ENCODE measurements at regions not wholly inside any gene's neighbourhood (a gene's known extent, or its start where the extent isn't known, plus 50 kb on each side); places are given as distances from the start of the nearest gene placed in this dataset.

DNA sequence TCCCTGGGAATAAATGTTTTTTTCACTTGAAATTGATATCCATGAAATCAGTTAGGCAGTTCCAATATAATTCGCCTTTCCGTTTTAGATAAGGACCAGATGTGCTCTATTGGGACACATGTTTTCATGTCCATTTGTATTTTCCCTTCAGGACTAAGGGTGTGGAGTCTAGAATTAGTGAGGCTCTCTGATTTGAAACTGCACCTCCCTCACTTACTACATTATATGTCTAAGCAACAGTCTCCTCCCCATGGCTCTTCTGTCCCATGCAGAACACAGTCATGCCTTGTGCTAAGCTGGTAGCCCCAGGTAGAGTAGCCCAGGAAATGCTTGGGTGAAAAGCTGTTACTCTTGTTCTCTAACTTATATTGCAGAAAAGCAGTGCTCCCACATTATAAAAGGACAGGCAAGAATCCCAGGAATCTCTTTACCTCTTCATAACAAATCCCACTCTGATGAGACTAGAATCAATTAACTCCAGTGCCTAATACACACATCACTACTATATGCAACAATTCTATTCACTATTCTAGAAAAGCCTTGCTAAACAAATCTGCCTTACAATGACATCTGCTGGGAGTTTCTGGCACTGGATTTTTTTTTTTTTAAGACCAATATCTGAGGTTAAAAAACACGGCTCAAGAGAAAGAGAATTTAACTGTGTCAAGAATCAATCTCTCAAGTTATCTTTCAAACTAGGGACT lies 293.9 kb downstream of the SNX13 start:
- Histone ChIP-seq H3K27me3 (ENCODE audit: control insufficient read depth in 1 of 2, insufficient read depth in 2 of 2, low read length in 2 of 2) (no peaks in the 10 kb centered on the region), H3K9me3 (ENCODE audit: control insufficient read depth in 2 of 2, low read length in 2 of 2) (no peaks in the 10 kb centered on the region), H3K4me3 (ENCODE audit: low read length in 2 of 2) (no peak overlapping the region), H3K27ac (ENCODE audit: low read length) (no peak overlapping the region), H3K36me3 (ENCODE audit: control insufficient read depth in 2 of 2, insufficient read depth in 2 of 2, low read length in 2 of 2) (no peaks in the 10 kb centered on the region), H3K9ac (ENCODE audit: low read length in 2 of 2) (no peak overlapping the region), H3K4me1 (ENCODE audit: control insufficient read depth, insufficient read depth, low read length) (no peaks in the 10 kb centered on the region)

DNA sequence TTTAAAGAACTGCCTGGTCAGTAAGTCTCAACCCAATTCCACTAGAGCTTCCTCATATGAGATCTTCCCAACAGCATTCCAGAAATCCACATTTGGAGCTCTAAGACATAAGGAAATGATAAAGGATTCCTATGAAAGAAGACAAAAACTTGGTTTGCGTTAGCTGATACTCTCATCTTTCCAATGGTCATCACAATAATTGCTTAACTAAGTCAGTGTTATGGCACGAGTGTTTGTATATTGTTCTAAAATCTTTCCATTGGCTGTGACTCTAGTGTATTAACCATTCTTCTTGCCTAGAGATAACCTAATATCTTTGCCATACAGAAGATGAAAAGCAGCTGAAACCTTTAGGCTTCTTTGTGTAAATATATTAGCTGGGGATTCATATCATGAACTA lies 289.0 kb downstream of the SNX13 start:
- H3K27ac ChIP-seq (ENCODE audit: low read length) = no peak overlapping the region
- no peaks in the 10 kb centered on the region for H3K4me1 ChIP-seq (ENCODE audit: control insufficient read depth, insufficient read depth, low read length)
- no peaks in the 10 kb centered on the region for H3K9me3 ChIP-seq (ENCODE audit: control insufficient read depth in 2 of 2, low read length in 2 of 2)

DNA sequence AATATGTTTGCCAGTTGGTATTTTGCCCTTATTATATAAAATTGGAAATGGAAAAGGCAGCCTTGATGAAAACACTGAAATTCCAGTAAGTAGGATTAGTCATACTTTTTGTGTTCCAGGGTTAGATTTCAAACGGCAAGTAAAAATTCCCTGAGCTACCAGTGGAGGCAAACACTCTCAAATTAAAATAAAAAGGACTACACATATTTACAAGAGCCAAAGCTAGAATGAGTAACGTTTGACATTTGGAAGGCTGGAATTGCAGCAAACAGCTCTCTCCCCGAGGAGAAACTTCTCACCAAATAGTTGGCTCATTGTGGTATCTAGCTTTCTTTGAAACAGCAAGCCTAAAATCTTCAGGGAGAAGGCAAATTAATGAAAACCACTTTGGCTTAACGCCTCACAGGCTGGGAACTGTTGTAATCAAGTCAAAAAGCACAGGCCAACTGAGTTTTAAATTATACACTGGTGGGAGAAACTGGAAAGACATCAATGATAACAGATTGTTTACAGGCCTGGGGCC lies 288.4 kb downstream of the SNX13 start:
- Histone ChIP-seq H3K27me3 (ENCODE audit: control insufficient read depth in 1 of 2, insufficient read depth in 2 of 2, low read length in 2 of 2) (no peaks in the 10 kb centered on the region), H3K4me1 (ENCODE audit: control insufficient read depth, insufficient read depth, low read length) (no peaks in the 10 kb centered on the region), H3K4me3 (ENCODE audit: low read length in 2 of 2) (no peak overlapping the region), H3K27ac (ENCODE audit: low read length) (no peak overlapping the region), H3K9me3 (ENCODE audit: control insufficient read depth in 2 of 2, low read length in 2 of 2) (no peaks in the 10 kb centered on the region), H3K36me3 (ENCODE audit: control insufficient read depth in 2 of 2, insufficient read depth in 2 of 2, low read length in 2 of 2) (no peaks in the 10 kb centered on the region), H3K9ac (ENCODE audit: low read length in 2 of 2) (no peak overlapping the region)

More for the DNA sequence above, 289.0 kb downstream of the SNX13 start:
- Histone ChIP-seq H3K9ac (ENCODE audit: low read length in 2 of 2) (no peak overlapping the region), H3K27me3 (ENCODE audit: control insufficient read depth in 1 of 2, insufficient read depth in 2 of 2, low read length in 2 of 2) (no peaks in the 10 kb centered on the region), H3K4me3 (ENCODE audit: low read length in 2 of 2) (no peak overlapping the region), H3K36me3 (ENCODE audit: control insufficient read depth in 2 of 2, insufficient read depth in 2 of 2, low read length in 2 of 2) (no peaks in the 10 kb centered on the region)

DNA sequence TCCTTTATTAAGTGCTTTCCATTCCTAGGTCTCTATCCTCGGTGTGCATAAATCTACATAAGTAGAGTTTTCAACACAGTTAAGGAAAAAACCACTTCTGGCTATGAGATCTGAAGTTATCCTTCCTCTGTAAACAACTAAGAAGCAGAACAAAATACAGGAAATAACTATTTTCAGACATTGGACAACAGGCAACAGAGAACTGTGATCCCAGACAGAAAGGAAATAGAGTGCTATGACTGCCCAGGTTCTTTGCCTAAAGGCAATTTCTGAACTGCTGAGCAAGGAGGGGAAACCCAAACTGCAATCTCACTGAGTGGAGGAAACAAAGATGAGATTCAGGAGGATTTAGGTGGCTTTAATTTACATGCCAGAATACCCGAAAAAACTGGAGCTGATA lies 285.4 kb downstream of the SNX13 start:
- no peak overlapping the region for H3K4me3 ChIP-seq (ENCODE audit: low read length in 2 of 2)
- no peak overlapping the region for H3K9ac ChIP-seq (ENCODE audit: low read length in 2 of 2)
- no peaks in the 10 kb centered on the region for H3K27me3 ChIP-seq (ENCODE audit: control insufficient read depth in 1 of 2, insufficient read depth in 2 of 2, low read length in 2 of 2)
- no peaks in the 10 kb centered on the region for H3K36me3 ChIP-seq (ENCODE audit: control insufficient read depth in 2 of 2, insufficient read depth in 2 of 2, low read length in 2 of 2)
- no peaks in the 10 kb centered on the region for H3K4me1 ChIP-seq (ENCODE audit: control insufficient read depth, insufficient read depth, low read length)
- H3K9me3 ChIP-seq (ENCODE audit: control insufficient read depth in 2 of 2, low read length in 2 of 2) = no peaks in the 10 kb centered on the region
- H3K27ac ChIP-seq (ENCODE audit: low read length) = no peak overlapping the region

DNA sequence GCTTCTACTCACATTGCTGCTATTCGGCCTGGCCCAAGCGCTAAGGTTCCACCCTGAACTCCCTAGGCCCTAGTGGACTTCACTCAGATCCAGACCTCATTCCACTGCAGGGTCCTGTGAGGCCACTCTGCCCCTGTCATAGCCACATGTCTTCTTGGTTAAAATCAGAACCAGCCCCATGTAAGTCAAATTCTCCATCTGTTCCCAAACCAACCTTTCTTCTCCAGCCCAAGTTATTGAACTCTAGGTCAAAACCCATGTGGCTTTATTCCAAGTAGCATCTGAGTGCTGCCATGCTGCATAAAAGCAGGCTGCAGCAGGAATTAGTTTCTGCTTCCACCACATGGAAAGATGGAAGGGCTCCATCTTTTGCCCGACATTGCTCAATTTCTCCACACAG lies 281.2 kb downstream of the SNX13 start:
- no peak overlapping the region for H3K9ac ChIP-seq (ENCODE audit: low read length in 2 of 2)

DNA sequence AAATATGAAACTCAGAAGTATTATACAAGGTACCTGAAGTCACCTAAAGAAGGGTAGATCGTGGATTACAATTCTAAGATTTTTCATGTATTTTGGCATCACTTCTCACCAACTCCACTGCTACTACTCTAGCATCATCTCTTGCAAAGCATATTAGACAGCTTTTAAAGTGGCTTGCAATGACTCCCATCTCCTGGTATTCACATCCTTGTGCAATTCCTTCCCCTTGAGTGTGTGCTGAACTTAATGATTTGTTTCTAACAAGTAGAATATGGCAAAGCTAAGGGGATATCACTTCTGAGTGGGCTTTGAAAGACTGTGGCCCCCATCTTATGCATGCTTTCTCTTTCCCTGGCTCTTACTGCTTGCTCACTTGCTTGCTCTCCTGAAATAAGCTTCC lies 280.2 kb downstream of the SNX13 start:
- H3K4me1 ChIP-seq (ENCODE audit: control insufficient read depth, insufficient read depth, low read length) = peaks cover 4% of the 10 kb centered on the region
- H3K36me3 ChIP-seq (ENCODE audit: control insufficient read depth in 2 of 2, insufficient read depth in 2 of 2, low read length in 2 of 2) = no peaks in the 10 kb centered on the region
- H3K27me3 ChIP-seq (ENCODE audit: control insufficient read depth in 1 of 2, insufficient read depth in 2 of 2, low read length in 2 of 2) = no peaks in the 10 kb centered on the region
- H3K4me3 ChIP-seq (ENCODE audit: low read length in 2 of 2) = no peak overlapping the region
- no peak overlapping the region for H3K27ac ChIP-seq (ENCODE audit: low read length)
- H3K9ac ChIP-seq (ENCODE audit: low read length in 2 of 2) = no peak overlapping the region
- no peaks in the 10 kb centered on the region for H3K9me3 ChIP-seq (ENCODE audit: control insufficient read depth in 2 of 2, low read length in 2 of 2)

More for the DNA sequence above, 281.2 kb downstream of the SNX13 start:
- Histone ChIP-seq H3K36me3 (ENCODE audit: control insufficient read depth in 2 of 2, insufficient read depth in 2 of 2, low read length in 2 of 2) (no peaks in the 10 kb centered on the region), H3K27ac (ENCODE audit: low read length) (no peak overlapping the region), H3K4me1 (ENCODE audit: control insufficient read depth, insufficient read depth, low read length) (peaks cover 4% of the 10 kb centered on the region), H3K4me3 (ENCODE audit: low read length in 2 of 2) (no peak overlapping the region), H3K27me3 (ENCODE audit: control insufficient read depth in 1 of 2, insufficient read depth in 2 of 2, low read length in 2 of 2) (no peaks in the 10 kb centered on the region), H3K9me3 (ENCODE audit: control insufficient read depth in 2 of 2, low read length in 2 of 2) (no peaks in the 10 kb centered on the region)

DNA sequence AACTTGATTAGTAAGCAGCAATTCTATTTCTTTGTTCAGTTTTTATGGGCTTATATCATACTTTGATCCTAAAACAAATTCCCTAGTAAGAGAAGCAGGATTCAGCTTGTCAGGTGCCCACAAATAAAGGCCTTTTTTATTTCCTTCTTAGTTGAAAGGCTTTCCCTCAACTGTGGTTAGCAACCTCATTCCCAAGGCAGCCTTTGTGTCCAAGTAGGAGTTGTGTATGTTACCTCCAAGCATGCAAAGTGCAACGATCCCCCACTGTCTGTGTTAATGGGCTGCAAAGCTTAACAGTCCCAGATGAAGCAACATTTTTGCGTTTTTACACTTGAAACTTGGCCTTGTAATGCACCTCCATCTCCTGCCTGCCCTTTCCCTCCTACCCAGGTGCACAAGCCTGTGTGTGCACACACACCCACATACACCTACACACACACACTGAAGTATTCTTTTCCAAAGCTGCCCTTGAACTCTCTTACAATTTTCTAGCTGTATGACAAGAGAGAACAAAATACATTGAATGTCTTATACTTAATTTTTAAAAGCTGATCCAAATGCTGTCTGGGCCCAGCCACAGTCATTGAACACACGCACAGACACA lies 278.2 kb downstream of the SNX13 start:
- H3K27ac ChIP-seq (ENCODE audit: low read length) = no peak overlapping the region
- H3K9ac ChIP-seq (ENCODE audit: low read length in 2 of 2) = no peak overlapping the region
- H3K4me3 ChIP-seq (ENCODE audit: low read length in 2 of 2) = no peak overlapping the region
- no peaks in the 10 kb centered on the region for H3K36me3 ChIP-seq (ENCODE audit: control insufficient read depth in 2 of 2, insufficient read depth in 2 of 2, low read length in 2 of 2)
- no peaks in the 10 kb centered on the region for H3K9me3 ChIP-seq (ENCODE audit: control insufficient read depth in 2 of 2, low read length in 2 of 2)
- H3K27me3 ChIP-seq (ENCODE audit: control insufficient read depth in 1 of 2, insufficient read depth in 2 of 2, low read length in 2 of 2) = no peaks in the 10 kb centered on the region
- peaks cover 4% of the 10 kb centered on the region for H3K4me1 ChIP-seq (ENCODE audit: control insufficient read depth, insufficient read depth, low read length)

DNA sequence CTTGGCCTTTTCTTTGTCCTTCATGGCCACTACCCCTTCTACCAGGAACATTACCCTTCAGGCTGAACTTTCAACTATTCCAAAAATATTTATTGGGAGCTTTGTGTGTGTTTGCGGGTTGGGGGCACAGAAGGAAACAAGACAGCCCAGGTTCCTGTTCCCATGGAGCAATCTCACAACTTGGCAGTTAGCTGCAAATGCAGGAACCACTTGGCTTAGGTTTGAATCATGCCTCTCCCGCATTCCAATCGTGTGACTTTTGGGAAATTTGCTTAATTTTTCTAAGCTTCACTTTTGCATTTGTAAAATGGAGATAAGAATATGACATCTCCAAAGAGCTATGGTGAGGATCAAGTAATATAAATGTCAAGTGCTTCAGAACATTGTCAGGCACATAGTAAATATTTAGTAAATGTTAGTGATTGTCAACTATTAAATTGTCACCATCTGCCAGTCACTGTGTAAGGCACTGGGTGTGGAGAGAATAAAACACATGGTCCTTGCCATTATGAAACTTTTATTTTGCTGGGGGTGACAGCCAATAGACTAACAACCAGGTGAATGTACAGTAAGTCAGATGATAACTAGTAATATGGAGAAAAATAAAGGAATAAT lies 277.1 kb downstream of the SNX13 start:
- Histone ChIP-seq H3K27ac (ENCODE audit: low read length) (no peak overlapping the region), H3K4me1 (ENCODE audit: control insufficient read depth, insufficient read depth, low read length) (peaks cover 4% of the 10 kb centered on the region), H3K27me3 (ENCODE audit: control insufficient read depth in 1 of 2, insufficient read depth in 2 of 2, low read length in 2 of 2) (no peaks in the 10 kb centered on the region), H3K9ac (ENCODE audit: low read length in 2 of 2) (no peak overlapping the region), H3K9me3 (ENCODE audit: control insufficient read depth in 2 of 2, low read length in 2 of 2) (no peaks in the 10 kb centered on the region), H3K4me3 (ENCODE audit: low read length in 2 of 2) (no peak overlapping the region), H3K36me3 (ENCODE audit: control insufficient read depth in 2 of 2, insufficient read depth in 2 of 2, low read length in 2 of 2) (no peaks in the 10 kb centered on the region)

DNA sequence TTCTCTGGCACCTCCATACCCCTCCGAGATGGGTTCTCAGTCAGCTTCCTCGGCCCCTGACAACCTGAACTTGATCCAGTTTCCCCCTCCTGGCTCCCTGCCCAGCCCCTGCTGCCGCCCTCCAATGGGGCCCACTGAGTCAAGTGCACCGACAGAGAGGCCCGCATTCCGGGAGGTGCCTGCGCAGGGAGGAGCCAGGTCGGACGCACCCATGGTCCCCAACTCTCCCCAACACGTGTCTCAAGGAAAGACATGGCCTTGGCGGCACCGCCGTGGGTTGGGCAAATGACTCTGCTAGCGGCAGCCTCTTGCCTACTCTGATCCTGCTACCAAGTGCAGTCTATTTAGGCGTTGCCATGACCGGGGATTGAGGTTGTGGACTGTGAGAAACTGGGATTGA lies 275.3 kb downstream of the SNX13 start:
- H3K4me1 ChIP-seq (ENCODE audit: control insufficient read depth, insufficient read depth, low read length) = peaks cover 4% of the 10 kb centered on the region
- H3K27me3 ChIP-seq (ENCODE audit: control insufficient read depth in 1 of 2, insufficient read depth in 2 of 2, low read length in 2 of 2) = no peaks in the 10 kb centered on the region
- H3K9ac ChIP-seq (ENCODE audit: low read length in 2 of 2) = no peak overlapping the region
- no peak overlapping the region for H3K4me3 ChIP-seq (ENCODE audit: low read length in 2 of 2)
- H3K27ac ChIP-seq (ENCODE audit: low read length) = no peak overlapping the region
- H3K36me3 ChIP-seq (ENCODE audit: control insufficient read depth in 2 of 2, insufficient read depth in 2 of 2, low read length in 2 of 2) = no peaks in the 10 kb centered on the region
- no peaks in the 10 kb centered on the region for H3K9me3 ChIP-seq (ENCODE audit: control insufficient read depth in 2 of 2, low read length in 2 of 2)

DNA sequence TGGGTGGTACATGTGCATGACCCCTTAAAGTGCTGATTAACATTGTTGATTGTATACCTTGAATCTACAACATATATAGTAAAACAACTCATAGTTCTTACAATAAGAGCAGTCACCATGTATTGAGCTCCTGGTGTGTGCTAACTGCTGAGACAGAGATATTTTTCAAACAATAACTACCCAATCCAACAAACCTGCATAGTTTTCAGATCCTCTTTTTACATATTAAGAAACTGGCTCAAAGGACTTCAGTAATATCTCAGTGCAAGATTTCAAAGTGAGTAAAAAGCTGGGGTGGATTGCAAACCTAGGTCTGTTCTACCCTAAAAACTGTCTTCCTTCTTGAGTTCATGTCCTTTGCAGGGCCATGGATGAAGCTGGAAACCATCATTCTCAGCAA lies 272.2 kb downstream of the SNX13 start:
- H3K9me3 ChIP-seq (ENCODE audit: control insufficient read depth in 2 of 2, low read length in 2 of 2) = no peaks in the 10 kb centered on the region
- no peaks in the 10 kb centered on the region for H3K27me3 ChIP-seq (ENCODE audit: control insufficient read depth in 1 of 2, insufficient read depth in 2 of 2, low read length in 2 of 2)
- no peaks in the 10 kb centered on the region for H3K4me1 ChIP-seq (ENCODE audit: control insufficient read depth, insufficient read depth, low read length)
- no peak overlapping the region for H3K4me3 ChIP-seq (ENCODE audit: low read length in 2 of 2)
- no peaks in the 10 kb centered on the region for H3K36me3 ChIP-seq (ENCODE audit: control insufficient read depth in 2 of 2, insufficient read depth in 2 of 2, low read length in 2 of 2)
- H3K9ac ChIP-seq (ENCODE audit: low read length in 2 of 2) = no peak overlapping the region
- H3K27ac ChIP-seq (ENCODE audit: low read length) = no peak overlapping the region

DNA sequence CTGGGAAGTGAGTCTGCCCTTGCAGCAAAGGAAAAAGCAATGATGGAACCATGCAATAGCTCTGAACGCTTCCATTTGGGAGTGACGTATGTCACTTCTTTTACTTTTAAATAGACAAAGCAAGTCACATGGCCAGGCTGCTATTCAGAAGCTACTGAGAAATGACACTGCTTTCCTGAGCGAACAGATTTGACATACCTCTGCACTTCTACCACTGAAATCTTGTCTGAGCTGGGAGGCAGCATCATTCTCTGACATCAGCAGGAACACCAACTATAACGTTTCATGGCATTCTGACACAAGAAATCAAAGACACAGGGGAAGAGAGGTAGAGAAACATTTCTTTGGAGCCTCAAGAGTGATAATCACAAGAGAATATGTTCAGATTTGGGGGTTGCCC lies 271.1 kb downstream of the SNX13 start:
- H3K9me3 ChIP-seq (ENCODE audit: control insufficient read depth in 2 of 2, low read length in 2 of 2) = no peaks in the 10 kb centered on the region

More for the DNA sequence above, 271.1 kb downstream of the SNX13 start:
- H3K36me3 ChIP-seq (ENCODE audit: control insufficient read depth in 2 of 2, insufficient read depth in 2 of 2, low read length in 2 of 2) = no peaks in the 10 kb centered on the region
- H3K27me3 ChIP-seq (ENCODE audit: control insufficient read depth in 1 of 2, insufficient read depth in 2 of 2, low read length in 2 of 2) = no peaks in the 10 kb centered on the region
- H3K27ac ChIP-seq (ENCODE audit: low read length) = no peak overlapping the region
- no peak overlapping the region for H3K9ac ChIP-seq (ENCODE audit: low read length in 2 of 2)
- H3K4me1 ChIP-seq (ENCODE audit: control insufficient read depth, insufficient read depth, low read length) = no peaks in the 10 kb centered on the region
- H3K4me3 ChIP-seq (ENCODE audit: low read length in 2 of 2) = no peak overlapping the region
